A673 (cell line): ENCODE measurements at regions not wholly inside any gene's neighbourhood (a gene's known extent, or its start where the extent isn't known, plus 50 kb on each side); places are given as distances from the start of the nearest gene placed in this dataset.

ENCODE experiments used
- CTCF ChIP-seq: fragments of 300-800, 200-600 bp; sonication (generic); conservative IDR thresholded peaks from 2 replicates; pipeline ENCODE4 v1.5.1; 2017; ENCODE audit warnings: low read depth, mild to moderate bottlenecking, antibody characterized with exemption, low read length, moderate library complexity, mixed read lengths
- EZH2 ChIP-seq: fragments of 200-600 bp; sonication (generic); IDR thresholded peaks from 2 replicates; pipeline ENCODE4 v1.6.1; 2017; ENCODE audit warnings: borderline replicate concordance, low read depth, mild to moderate bottlenecking, mixed read lengths, antibody characterized with exemption, low read length; ENCODE audit not compliant: poor library complexity, severe bottlenecking

- no peak for TF ChIP-seq CTCF
- no peak for TF ChIP-seq EZH2
These were observed 123.4 kb upstream of the PRR20G start for GRCh38 chr3:127411083-127411727.
